Prostate gland (tissue), 2 donors: ENCODE measurements at regions not wholly inside any gene's neighbourhood (a gene's known extent, or its start where the extent isn't known, plus 50 kb on each side); places are given as distances from the start of the nearest gene placed in this dataset.

Experiments
- DNase-seq: peaks from one replicate; pipeline ENCODE4 v3.0.0-alpha.2; 2019; ENCODE audit warnings: low spot score
- H3K27ac ChIP-seq, 2 donors: fragments of 200-600 bp; sonication (generic); 2 replicates each; pipeline ENCODE4 v1.5.1; 2017 to 2019
- H3K27me3 ChIP-seq: fragments of 200-600 bp; sonication (generic); replicated peaks from 2 replicates; pipeline ENCODE4 v1.5.1; 2019; ENCODE audit not compliant: insufficient read depth
- H3K36me3 ChIP-seq, 2 donors: fragments of 200-600 bp; sonication (generic); 1 replicate in 1 of 2; 2 replicates in 1 of 2; pipeline versions ENCODE4 v1.5.1 to v1.8.1; 2017 to 2019
- H3K4me1 ChIP-seq: fragments of 200-600 bp; sonication (generic); replicated peaks from 2 replicates; pipeline ENCODE4 v1.5.1; 2019
- H3K4me3 ChIP-seq, 2 donors: fragments of 200-600 bp; sonication (generic); 2 replicates each; pipeline ENCODE4 v1.5.1; 2017 to 2019
- H3K9me3 ChIP-seq: fragments of 200-600 bp; sonication (generic); 2 replicates; pipeline ENCODE4 v1.5.1; 2017
- CTCF ChIP-seq, 4 experiments: fragments of 200-600 bp in 2 of 4; fragments of 450-650 bp in 2 of 4; sonication (generic) in 2 of 4; IDR thresholded peaks; 1 replicate in 3 of 4; 2 replicates in 1 of 4; pipeline ENCODE4 v1.5.1; 2016 to 2019; ENCODE audit warnings: antibody characterized with exemption in 4 of 4, mild to moderate bottlenecking in 2 of 4, moderate library complexity in 2 of 4
- POLR2A ChIP-seq: fragments of 450-650 bp; IDR thresholded peaks from one replicate; pipeline ENCODE4 v1.6.1; 2016; ENCODE audit warnings: antibody characterized with exemption, mild to moderate bottlenecking
- POLR2AphosphoS5 ChIP-seq: sonication (generic); formaldehyde crosslinking; IDR thresholded peaks from one replicate; pipeline ENCODE4 v1.6.1; 2017; ENCODE audit warnings: antibody characterized with exemption
- WGBS: methylation state at CpG from one replicate; pipeline ENCODE4 v1.1.5; 2018; 5-methylcytosine and 5-hydroxymethylcytosine counted together
- intact Hi-C: fragments of 100-400 bp; cut with DNase I; formaldehyde crosslinking; loops from one replicate; pipeline ENCODE4 v1.14.2; 2022

DNA sequence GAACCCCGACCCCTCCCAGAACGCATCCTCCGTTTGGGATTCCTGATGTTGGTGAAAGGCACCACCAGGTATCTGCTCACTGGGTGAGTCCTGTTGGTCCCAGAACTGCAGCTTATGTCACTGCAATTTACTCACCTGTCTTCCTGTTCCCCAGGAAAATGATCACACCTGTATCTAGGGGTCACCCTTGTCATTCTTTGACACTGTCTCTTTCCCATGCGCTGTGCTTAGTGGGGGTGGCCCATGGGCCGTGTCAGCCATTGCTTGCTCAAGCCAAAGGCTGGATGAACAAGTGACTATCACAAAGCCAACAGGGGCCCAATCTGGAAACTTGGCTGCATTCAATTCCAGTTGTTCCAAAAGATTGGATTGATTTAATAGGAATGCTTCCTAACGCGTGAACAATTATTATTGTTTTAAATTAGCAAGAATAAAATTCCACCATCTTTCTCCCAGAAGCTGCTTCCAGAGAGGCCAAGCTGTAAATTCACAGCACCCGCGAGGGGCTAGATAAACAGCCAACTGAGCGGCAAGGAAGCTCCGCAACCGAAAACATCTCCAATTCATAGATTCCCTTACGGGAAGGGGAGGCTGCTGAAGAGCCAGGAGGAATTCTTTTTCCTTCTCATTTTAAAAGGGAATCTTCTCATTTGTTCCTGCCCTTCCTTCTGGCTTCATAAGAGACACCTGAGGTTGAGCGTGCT is 134.8 kb upstream of the ZMIZ1 start:
- 88% methylated on average over 14 of the region's 14 CpGs for WGBS
- Histone ChIP-seq H3K9me3 (no peaks in the 10 kb centered on the region), H3K4me3 (no peak overlapping the region), H3K27ac (no peak overlapping the region), H3K27me3 (no peaks in the 10 kb centered on the region), H3K4me1 (no peaks in the 10 kb centered on the region), H3K36me3 (no peaks in the 10 kb centered on the region)
- DNase-seq: no peak
- intact Hi-C loops: no loop called here
- TF ChIP-seq POLR2AphosphoS5: no peak

- Histone ChIP-seq H3K36me3 (no peaks in the 10 kb centered on the region), H3K27me3 (no peaks in the 10 kb centered on the region), H3K9me3 (no peaks in the 10 kb centered on the region), H3K4me1 (no peaks in the 10 kb centered on the region), H3K27ac (no peak overlapping the region), H3K4me3 (no peak overlapping the region)
- no peak for DNase-seq
- intact Hi-C loops: no loop called here
- WGBS: 75% methylated on average over 3 of the region's 3 CpGs
- TF ChIP-seq CTCF (IDR thresholded peaks at IDR 0.05) (no peak), POLR2AphosphoS5 (no peak), POLR2A (no peak)
These were observed 134.3 kb upstream of the ZMIZ1 start for GRCh38 chr10:78934532-78934898.

- Histone ChIP-seq H3K36me3 (no peaks in the 10 kb centered on the region), H3K4me3 (no peak overlapping the region), H3K27ac (no peak overlapping the region), H3K9me3 (no peaks in the 10 kb centered on the region), H3K4me1 (no peaks in the 10 kb centered on the region), H3K27me3 (no peaks in the 10 kb centered on the region)
- TF ChIP-seq CTCF (IDR thresholded peaks at IDR 0.05): no peak
- no peak for TF ChIP-seq POLR2A
- no peak for TF ChIP-seq POLR2AphosphoS5
- intact Hi-C loops: no loop called here
- DNase-seq: no peak
- WGBS: 95% methylated on average over 4 of the region's 4 CpGs
These were observed 133.7 kb upstream of the ZMIZ1 start for GRCh38 chr10:78934994-78935602.

GRCh38 chr10:78935697-78936407 is 132.9 kb upstream of the ZMIZ1 start:
- Histone ChIP-seq H3K4me3 (no peak overlapping the region), H3K36me3 (no peaks in the 10 kb centered on the region), H3K9me3 (no peaks in the 10 kb centered on the region), H3K4me1 (no peaks in the 10 kb centered on the region), H3K27me3 (no peaks in the 10 kb centered on the region), H3K27ac (peak overlapping the region; percentile 61 to 69)
- TF ChIP-seq POLR2A (no peak), POLR2AphosphoS5 (peak; percentile 16), CTCF (IDR thresholded peaks at IDR 0.05) (no peak)
- no peak for DNase-seq
- 75% methylated on average over 12 of the region's 12 CpGs for WGBS
- intact Hi-C loops: no loop called here

GRCh38 chr10:78936412-78937342 is 132.1 kb upstream of the ZMIZ1 start:
- Histone ChIP-seq H3K4me3 (no peak overlapping the region), H3K4me1 (no peaks in the 10 kb centered on the region), H3K9me3 (no peaks in the 10 kb centered on the region), H3K36me3 (no peaks in the 10 kb centered on the region), H3K27ac (peak overlapping the region; percentile 61 to 69), H3K27me3 (no peaks in the 10 kb centered on the region)
- no peak for DNase-seq
- TF ChIP-seq POLR2A (no peak), POLR2AphosphoS5 (peak; percentile 48), CTCF (IDR thresholded peaks at IDR 0.05) (no peak)
- WGBS: 66% methylated on average over 13 of the region's 13 CpGs
- intact Hi-C loops: no loop called here
